BE2C (cell line): ENCODE measurements at regions not wholly inside any gene's neighbourhood (a gene's known extent, or its start where the extent isn't known, plus 50 kb on each side); places are given as distances from the start of the nearest gene placed in this dataset.

ENCODE experiments used
- DNase-seq: peaks from one replicate; pipeline ENCODE4 v3.0.0-alpha.2; 2020
- H3K27me3 ChIP-seq: fragments of 250-450 bp; sonication (Bioruptor Pico); 2 replicates; pipeline ENCODE4 v1.5.1; 2020; ENCODE audit warnings: mild to moderate bottlenecking
- H3K36me3 ChIP-seq: fragments of 250-450 bp; sonication (Bioruptor Pico); 2 replicates; pipeline ENCODE4 v1.5.1; 2020; ENCODE audit warnings: mild to moderate bottlenecking
- H3K4me1 ChIP-seq: fragments of 250-450 bp; sonication (Bioruptor Pico); 2 replicates; pipeline ENCODE4 v1.5.1; 2020
- H3K4me3 ChIP-seq: 2 replicates; pipeline ENCODE4 v1.5.1; 2011; ENCODE audit warnings: low read depth, low read length
- H3K9me3 ChIP-seq: fragments of 250-450 bp; sonication (Bioruptor Pico); 2 replicates; pipeline ENCODE4 v1.5.1; 2020
- TF ChIP-seq, protein P1 (sequence below): IDR thresholded peaks from 2 replicates; pipeline ENCODE4 v1.5.1; 2012; ENCODE audit warnings: mild to moderate bottlenecking, low read depth, low read length

GRCh38 chr19:32017176-32017953 is 328.0 kb upstream of the ZNF507 start:
- DNase-seq, result no peak
- Histone ChIP-seq H3K27me3 (no peaks in the 10 kb centered on the region), H3K36me3 (no peaks in the 10 kb centered on the region), H3K4me1 (no peaks in the 10 kb centered on the region), H3K4me3 (no peak overlapping the region), H3K9me3 (no peaks in the 10 kb centered on the region)
- TF ChIP-seq, protein P1, sequence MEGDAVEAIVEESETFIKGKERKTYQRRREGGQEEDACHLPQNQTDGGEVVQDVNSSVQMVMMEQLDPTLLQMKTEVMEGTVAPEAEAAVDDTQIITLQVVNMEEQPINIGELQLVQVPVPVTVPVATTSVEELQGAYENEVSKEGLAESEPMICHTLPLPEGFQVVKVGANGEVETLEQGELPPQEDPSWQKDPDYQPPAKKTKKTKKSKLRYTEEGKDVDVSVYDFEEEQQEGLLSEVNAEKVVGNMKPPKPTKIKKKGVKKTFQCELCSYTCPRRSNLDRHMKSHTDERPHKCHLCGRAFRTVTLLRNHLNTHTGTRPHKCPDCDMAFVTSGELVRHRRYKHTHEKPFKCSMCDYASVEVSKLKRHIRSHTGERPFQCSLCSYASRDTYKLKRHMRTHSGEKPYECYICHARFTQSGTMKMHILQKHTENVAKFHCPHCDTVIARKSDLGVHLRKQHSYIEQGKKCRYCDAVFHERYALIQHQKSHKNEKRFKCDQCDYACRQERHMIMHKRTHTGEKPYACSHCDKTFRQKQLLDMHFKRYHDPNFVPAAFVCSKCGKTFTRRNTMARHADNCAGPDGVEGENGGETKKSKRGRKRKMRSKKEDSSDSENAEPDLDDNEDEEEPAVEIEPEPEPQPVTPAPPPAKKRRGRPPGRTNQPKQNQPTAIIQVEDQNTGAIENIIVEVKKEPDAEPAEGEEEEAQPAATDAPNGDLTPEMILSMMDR, result no peak

GRCh38 chr19:32018014-32018413 is 327.4 kb upstream of the ZNF507 start:
- H3K4me3 ChIP-seq, result no peak overlapping the region
- no peaks in the 10 kb centered on the region for H3K4me1 ChIP-seq
- no peaks in the 10 kb centered on the region for H3K36me3 ChIP-seq
- DNase-seq, result no peak
- H3K27me3 ChIP-seq, result no peaks in the 10 kb centered on the region
- no peaks in the 10 kb centered on the region for H3K9me3 ChIP-seq
- TF ChIP-seq, protein P1, result no peak

GRCh38 chr19:32020538-32020937 is 324.9 kb upstream of the ZNF507 start:
- no peak overlapping the region for H3K4me3 ChIP-seq
- no peaks in the 10 kb centered on the region for H3K4me1 ChIP-seq
- TF ChIP-seq, protein P1, result no peak
- no peaks in the 10 kb centered on the region for H3K36me3 ChIP-seq
- no peaks in the 10 kb centered on the region for H3K27me3 ChIP-seq
- no peak for DNase-seq
- no peaks in the 10 kb centered on the region for H3K9me3 ChIP-seq

- no peaks in the 10 kb centered on the region for H3K36me3 ChIP-seq
- DNase-seq, result no peak
- H3K4me1 ChIP-seq, result no peaks in the 10 kb centered on the region
- H3K4me3 ChIP-seq, result no peak overlapping the region
- no peaks in the 10 kb centered on the region for H3K27me3 ChIP-seq
- no peaks in the 10 kb centered on the region for H3K9me3 ChIP-seq
- TF ChIP-seq, protein P1, result no peak
These were observed 323.3 kb upstream of the ZNF507 start for GRCh38 chr19:32022044-32022640.

- DNase-seq, result no peak
- H3K4me3 ChIP-seq, result no peak overlapping the region
These were observed 322.5 kb upstream of the ZNF507 start for GRCh38 chr19:32022731-32023563.

More at GRCh38 chr19:32022731-32023563, 322.5 kb upstream of the ZNF507 start:
- H3K27me3 ChIP-seq, result no peaks in the 10 kb centered on the region
- no peaks in the 10 kb centered on the region for H3K36me3 ChIP-seq
- H3K4me1 ChIP-seq, result no peaks in the 10 kb centered on the region
- TF ChIP-seq, protein P1, result no peak
- H3K9me3 ChIP-seq, result no peaks in the 10 kb centered on the region
